SU-DHL-6 (cell line): ENCODE measurements at regions not wholly inside any gene's neighbourhood (a gene's known extent, or its start where the extent isn't known, plus 50 kb on each side); places are given as distances from the start of the nearest gene placed in this dataset.

Source experiments
- EZH2phosphoT487 ChIP-seq: fragments of 200-600 bp; sonication (generic), shearing (Covaris generic); conservative IDR thresholded peaks from 2 replicates; pipeline ENCODE4 v1.6.1; 2018; ENCODE audit warnings: mild to moderate bottlenecking, antibody characterized with exemption, low read length, moderate library complexity, mixed read lengths
- TF ChIP-seq, protein P1 (sequence below): fragments of 200-600 bp; sonication (generic); IDR thresholded peaks from one replicate; pipeline ENCODE4 v1.5.1; 2017; ENCODE audit warnings: antibody characterized with exemption, mild to moderate bottlenecking, low read length, moderate library complexity; ENCODE audit not compliant: insufficient read depth, poor library complexity, severe bottlenecking

DNA sequence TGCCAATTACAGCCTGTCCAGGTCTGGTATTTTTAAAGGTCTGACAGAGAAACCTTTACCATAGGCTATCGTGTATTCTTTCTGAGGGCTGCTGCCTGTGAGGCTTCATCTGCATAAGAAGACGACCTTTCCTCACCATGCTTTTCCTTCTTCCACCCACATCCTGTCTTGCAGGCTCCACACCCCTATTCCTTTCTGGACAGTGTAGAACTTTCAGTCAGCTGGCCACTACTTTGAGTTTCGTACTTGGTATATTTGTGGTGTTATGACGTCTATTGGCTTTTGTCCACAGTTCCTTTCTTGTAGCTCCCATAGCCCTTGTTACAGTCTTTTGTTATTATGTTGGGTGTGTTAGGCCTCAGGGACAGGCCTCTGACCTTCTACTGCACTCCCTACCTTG lies 311.4 kb downstream of the RAPGEF2 start:
- TF ChIP-seq, protein P1, sequence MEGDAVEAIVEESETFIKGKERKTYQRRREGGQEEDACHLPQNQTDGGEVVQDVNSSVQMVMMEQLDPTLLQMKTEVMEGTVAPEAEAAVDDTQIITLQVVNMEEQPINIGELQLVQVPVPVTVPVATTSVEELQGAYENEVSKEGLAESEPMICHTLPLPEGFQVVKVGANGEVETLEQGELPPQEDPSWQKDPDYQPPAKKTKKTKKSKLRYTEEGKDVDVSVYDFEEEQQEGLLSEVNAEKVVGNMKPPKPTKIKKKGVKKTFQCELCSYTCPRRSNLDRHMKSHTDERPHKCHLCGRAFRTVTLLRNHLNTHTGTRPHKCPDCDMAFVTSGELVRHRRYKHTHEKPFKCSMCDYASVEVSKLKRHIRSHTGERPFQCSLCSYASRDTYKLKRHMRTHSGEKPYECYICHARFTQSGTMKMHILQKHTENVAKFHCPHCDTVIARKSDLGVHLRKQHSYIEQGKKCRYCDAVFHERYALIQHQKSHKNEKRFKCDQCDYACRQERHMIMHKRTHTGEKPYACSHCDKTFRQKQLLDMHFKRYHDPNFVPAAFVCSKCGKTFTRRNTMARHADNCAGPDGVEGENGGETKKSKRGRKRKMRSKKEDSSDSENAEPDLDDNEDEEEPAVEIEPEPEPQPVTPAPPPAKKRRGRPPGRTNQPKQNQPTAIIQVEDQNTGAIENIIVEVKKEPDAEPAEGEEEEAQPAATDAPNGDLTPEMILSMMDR = no peak
- no peak for TF ChIP-seq EZH2phosphoT487
